GM12878 (cell line): ENCODE measurements at regions not wholly inside any gene's neighbourhood (a gene's known extent, or its start where the extent isn't known, plus 50 kb on each side); places are given as distances from the start of the nearest gene placed in this dataset.

Experiments used
- CHD4 ChIP-seq: fragments of 200-600 bp; sonication (generic); IDR thresholded peaks from 2 replicates; pipeline ENCODE4 v1.6.1; 2016; ENCODE audit warnings: mild to moderate bottlenecking
- POLR2A ChIP-seq: IDR thresholded peaks from 2 replicates; pipeline ENCODE4 v1.6.1; 2011; ENCODE audit warnings: low read depth, mild to moderate bottlenecking, low read length
- TAF1 ChIP-seq: IDR thresholded peaks from 2 replicates; pipeline ENCODE4 v1.6.1; 2011; ENCODE audit warnings: mild to moderate bottlenecking, low read depth, low read length, borderline replicate concordance
- TF ChIP-seq, protein P1 (sequence below), 3 experiments: IDR thresholded peaks in 2 of 3; conservative IDR thresholded peaks in 1 of 3; 2 replicates each; pipeline ENCODE4 v1.5.1; 2011; ENCODE audit warnings: low read depth in 3 of 3, low read length in 3 of 3, mild to moderate bottlenecking in 3 of 3, control low read depth in 2 of 3, moderate library complexity in 2 of 3, inconsistent platforms in 1 of 3, mixed read lengths in 1 of 3; ENCODE audit not compliant: control insufficient read depth in 2 of 3, insufficient read depth in 1 of 3; ENCODE audit errors: extremely low read depth in 1 of 3
- TF ChIP-seq, protein P2 (sequence below): fragments of 450-650 bp; IDR thresholded peaks from 2 replicates; pipeline ENCODE4 v1.6.1; 2016; ENCODE audit warnings: mild to moderate bottlenecking
- TF ChIP-seq, protein P3 (sequence below): IDR thresholded peaks from 2 replicates; pipeline ENCODE4 v1.6.1; 2012; ENCODE audit warnings: mild to moderate bottlenecking, low read depth, low read length

DNA sequence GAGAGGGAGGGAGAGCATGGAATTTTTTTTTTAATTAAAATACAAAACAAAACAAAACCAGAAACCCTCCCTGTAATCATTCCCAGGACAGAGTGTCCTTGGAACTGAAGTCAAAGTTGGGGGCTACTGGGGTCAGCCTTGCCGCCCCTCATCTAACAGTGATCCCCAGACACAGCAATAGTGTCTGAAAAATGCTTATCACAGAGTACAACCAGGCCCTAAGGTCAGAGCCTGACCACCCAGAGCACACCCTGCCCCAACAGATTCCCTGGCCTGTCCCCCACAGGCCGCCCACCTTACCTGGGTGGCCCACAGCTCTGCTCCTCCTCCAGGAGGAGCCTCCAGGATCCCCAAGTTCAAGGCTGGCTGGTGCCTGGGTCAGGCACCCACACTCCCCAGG is 101.6 kb upstream of the LINGO1 start:
- TF ChIP-seq, protein P1, sequence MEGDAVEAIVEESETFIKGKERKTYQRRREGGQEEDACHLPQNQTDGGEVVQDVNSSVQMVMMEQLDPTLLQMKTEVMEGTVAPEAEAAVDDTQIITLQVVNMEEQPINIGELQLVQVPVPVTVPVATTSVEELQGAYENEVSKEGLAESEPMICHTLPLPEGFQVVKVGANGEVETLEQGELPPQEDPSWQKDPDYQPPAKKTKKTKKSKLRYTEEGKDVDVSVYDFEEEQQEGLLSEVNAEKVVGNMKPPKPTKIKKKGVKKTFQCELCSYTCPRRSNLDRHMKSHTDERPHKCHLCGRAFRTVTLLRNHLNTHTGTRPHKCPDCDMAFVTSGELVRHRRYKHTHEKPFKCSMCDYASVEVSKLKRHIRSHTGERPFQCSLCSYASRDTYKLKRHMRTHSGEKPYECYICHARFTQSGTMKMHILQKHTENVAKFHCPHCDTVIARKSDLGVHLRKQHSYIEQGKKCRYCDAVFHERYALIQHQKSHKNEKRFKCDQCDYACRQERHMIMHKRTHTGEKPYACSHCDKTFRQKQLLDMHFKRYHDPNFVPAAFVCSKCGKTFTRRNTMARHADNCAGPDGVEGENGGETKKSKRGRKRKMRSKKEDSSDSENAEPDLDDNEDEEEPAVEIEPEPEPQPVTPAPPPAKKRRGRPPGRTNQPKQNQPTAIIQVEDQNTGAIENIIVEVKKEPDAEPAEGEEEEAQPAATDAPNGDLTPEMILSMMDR (IDR thresholded peaks at IDR 0.05 in 2 of 3, conservative IDR thresholded peaks at IDR 0.05 in 1 of 3; ENCODE audit: control insufficient read depth in 2 of 3, extremely low read depth in 1 of 3, insufficient read depth in 1 of 3, low read depth in 3 of 3, low read length in 3 of 3), result no peak
- TF ChIP-seq TAF1 (no peak), POLR2A (no peak), CHD4 (no peak)
- TF ChIP-seq, protein P2, sequence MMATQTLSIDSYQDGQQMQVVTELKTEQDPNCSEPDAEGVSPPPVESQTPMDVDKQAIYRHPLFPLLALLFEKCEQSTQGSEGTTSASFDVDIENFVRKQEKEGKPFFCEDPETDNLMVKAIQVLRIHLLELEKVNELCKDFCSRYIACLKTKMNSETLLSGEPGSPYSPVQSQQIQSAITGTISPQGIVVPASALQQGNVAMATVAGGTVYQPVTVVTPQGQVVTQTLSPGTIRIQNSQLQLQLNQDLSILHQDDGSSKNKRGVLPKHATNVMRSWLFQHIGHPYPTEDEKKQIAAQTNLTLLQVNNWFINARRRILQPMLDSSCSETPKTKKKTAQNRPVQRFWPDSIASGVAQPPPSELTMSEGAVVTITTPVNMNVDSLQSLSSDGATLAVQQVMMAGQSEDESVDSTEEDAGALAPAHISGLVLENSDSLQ, result no peak
- TF ChIP-seq, protein P3, sequence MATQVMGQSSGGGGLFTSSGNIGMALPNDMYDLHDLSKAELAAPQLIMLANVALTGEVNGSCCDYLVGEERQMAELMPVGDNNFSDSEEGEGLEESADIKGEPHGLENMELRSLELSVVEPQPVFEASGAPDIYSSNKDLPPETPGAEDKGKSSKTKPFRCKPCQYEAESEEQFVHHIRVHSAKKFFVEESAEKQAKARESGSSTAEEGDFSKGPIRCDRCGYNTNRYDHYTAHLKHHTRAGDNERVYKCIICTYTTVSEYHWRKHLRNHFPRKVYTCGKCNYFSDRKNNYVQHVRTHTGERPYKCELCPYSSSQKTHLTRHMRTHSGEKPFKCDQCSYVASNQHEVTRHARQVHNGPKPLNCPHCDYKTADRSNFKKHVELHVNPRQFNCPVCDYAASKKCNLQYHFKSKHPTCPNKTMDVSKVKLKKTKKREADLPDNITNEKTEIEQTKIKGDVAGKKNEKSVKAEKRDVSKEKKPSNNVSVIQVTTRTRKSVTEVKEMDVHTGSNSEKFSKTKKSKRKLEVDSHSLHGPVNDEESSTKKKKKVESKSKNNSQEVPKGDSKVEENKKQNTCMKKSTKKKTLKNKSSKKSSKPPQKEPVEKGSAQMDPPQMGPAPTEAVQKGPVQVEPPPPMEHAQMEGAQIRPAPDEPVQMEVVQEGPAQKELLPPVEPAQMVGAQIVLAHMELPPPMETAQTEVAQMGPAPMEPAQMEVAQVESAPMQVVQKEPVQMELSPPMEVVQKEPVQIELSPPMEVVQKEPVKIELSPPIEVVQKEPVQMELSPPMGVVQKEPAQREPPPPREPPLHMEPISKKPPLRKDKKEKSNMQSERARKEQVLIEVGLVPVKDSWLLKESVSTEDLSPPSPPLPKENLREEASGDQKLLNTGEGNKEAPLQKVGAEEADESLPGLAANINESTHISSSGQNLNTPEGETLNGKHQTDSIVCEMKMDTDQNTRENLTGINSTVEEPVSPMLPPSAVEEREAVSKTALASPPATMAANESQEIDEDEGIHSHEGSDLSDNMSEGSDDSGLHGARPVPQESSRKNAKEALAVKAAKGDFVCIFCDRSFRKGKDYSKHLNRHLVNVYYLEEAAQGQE, result no peak
